Epithelial cell of prostate (primary cell): ENCODE measurements at regions not wholly inside any gene's neighbourhood (a gene's known extent, or its start where the extent isn't known, plus 50 kb on each side); places are given as distances from the start of the nearest gene placed in this dataset.
"Not testable (repeated sequence)": the region's sequence is repeated elsewhere in the genome, so short reads cannot be mapped to it uniquely, and the experiment has no call there.

Experiments
- DNase-seq: peaks from one replicate; pipeline ENCODE4 v3.0.0-alpha.2; 2011; ENCODE audit warnings: low read depth, low spot score
- H3K27ac ChIP-seq: fragments of 450-650 bp; 2 replicates; pipeline ENCODE4 v1.5.1; 2017; ENCODE audit warnings: mild to moderate bottlenecking

DNA sequence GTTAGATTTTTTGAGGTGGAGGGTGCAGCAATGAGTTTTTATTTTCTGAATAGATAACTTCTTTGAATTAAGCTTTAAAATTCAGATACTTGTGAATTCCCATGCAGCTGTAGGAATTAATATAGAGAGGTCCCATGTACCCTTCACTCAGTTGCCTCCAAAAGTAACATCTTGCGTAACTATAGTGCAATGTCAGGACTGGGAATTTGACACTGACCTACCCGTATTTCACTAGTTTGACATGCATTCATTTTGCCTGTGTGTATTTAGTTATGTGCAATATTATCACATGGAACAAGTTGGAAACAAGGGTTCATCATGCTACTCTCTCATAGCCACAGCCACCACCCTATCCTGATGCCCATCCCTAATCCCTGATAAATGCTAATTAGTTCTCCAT lies 147.1 kb upstream of the IGFBP3 start:
- no peak for DNase-seq
- H3K27ac ChIP-seq: no peak overlapping the region

DNA sequence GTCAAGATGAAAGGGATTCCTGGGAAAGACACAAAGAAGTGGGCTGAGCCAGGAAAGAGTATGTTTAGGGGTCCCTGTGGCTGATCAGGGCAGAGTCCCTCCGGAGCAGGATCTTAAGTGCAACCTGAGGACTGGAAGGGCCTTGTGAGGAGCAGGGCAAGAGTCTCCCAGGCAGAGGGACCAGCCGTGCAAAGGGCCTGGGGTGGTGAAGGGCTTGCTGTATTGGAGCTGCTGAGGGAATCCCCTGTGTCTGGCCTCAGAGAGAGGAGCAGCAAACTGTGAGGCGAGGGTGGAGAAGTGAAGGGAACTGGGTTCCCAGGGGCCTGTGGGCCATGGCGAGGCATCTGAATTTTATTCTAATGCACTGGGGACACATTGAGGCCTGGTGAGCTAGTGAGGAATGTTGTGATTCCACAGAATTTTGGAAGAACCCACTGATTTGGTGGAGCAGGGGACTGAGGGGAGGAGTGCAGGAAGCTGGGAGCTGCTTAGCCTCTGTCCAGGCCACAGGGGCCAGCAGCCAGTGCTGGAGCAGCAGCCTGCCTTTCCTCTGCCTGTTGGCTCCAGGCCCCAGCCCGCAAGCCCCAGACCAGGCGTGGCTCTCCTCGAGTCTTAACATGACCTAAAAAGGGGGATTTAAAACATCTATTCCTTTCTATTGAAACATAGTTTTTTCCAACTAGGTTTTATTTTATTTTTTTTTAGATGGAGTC lies 138.4 kb upstream of the IGFBP3 start:
- DNase-seq: no peak
- H3K27ac ChIP-seq: no peak overlapping the region

DNA sequence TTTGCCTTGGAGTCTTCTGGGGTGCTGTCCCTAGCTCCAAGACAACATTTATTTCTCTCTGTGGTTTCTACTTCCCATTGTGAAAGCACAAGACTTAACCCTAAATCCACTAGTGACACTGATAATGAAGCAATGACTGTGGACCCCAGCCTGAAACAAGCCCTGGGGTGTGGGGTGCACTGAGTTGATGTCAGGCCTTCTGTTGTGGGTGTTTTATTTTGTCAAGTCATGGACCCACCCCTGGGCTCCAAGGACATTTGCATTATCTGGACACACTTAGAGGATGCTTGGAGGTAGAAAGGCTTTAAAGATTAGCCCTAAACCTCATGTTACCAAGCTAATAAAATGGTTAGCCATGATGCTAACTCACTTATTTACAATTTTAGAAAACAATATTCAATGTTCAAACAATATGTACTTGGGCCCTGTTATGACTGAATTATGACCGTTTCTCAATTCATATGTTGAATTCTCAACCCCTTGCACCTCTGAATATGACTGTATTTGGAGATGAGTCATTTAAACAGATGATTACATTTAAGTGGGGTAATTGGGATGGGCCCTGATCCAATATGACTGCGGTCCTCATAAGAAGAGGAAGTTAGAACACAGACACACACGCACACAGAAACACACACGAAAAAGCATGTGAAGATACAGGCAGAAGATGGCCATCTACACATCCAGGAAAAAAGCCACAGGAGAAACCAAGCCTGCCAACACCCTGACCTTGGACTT lies 137.2 kb upstream of the IGFBP3 start:
- peak; percentile 5 for DNase-seq
- no peak overlapping the region for H3K27ac ChIP-seq

DNA sequence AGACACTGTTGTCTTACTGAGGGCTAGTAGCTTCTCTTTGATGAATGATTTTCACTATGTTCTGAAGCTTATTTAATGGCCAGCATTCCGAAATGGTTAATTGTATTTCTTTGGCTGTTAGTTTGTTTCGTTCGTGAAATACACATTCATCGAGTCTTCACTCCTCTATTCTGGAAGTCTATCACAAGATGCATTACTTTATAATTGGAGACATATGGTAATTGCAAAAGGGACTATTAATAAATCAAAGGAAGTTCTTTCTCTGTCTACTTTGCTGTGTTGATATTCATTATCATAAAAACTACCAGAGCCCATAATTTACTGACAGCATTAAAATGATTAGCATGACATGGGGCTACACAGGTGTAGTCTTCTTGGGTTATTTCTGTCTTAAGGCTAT lies 133.8 kb upstream of the IGFBP3 start:
- no peak overlapping the region for H3K27ac ChIP-seq
- DNase-seq: no peak

DNA sequence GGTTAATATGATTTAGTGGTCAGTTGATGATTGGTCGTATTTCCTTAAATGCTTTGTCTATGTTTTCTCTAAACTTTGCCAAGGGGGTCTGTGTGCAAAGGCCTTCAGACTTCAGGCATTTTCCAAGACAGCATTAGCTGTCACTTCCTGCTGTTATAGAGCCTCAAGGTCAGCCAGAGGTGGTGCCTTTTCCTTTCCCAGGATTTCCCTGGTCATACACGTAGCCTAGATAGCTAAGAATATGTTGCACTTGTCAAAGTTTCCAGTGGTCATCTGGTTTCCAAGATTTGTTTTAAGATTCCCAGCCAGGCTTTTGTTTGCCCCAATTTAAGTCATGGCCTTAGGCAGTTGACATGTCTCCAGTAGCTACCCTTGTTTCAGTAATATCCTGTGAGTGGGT lies 133.2 kb upstream of the IGFBP3 start:
- H3K27ac ChIP-seq: no peak overlapping the region
- no peak for DNase-seq

DNA sequence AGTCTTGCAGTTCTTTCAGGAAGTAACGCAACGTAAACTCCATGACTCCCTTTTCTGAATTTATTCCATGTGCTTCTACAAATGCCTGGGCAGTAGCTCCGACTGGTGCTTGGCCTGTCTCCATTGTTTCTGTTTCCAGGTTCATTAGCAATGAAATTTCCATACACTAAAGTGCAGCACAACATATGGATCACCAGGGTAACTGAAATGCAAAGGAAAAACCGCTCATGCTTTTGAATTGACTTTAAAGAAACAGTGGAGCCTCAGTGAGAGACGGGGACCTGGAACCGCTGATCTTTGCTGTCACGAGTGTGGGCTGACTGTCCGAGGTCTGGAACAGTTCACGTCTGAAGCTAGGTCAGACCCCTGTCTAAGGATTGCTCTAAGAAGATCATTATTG lies 126.5 kb upstream of the IGFBP3 start:
- DNase-seq: no peak
- no peak overlapping the region for H3K27ac ChIP-seq

DNA sequence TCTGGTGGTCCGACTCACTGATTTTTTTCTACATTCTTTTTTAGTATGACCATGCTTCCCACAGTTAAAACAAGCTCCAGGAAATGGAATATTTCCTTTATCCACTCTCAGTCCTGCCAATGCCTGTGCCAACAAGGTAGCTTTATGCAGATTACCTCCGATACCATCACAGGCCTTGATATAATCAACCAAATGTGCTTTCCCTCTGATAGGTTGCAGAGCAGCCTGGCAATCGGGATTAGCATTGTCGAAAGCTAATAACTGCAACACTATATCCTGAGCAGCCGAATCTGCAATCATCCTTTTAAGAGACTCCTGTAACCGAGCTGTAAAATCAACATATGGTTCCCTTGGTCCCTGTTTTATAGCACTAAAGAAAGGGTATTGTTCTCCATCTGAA lies 122.3 kb upstream of the IGFBP3 start:
- not testable (repeated sequence) for DNase-seq, H3K27ac ChIP-seq

DNA sequence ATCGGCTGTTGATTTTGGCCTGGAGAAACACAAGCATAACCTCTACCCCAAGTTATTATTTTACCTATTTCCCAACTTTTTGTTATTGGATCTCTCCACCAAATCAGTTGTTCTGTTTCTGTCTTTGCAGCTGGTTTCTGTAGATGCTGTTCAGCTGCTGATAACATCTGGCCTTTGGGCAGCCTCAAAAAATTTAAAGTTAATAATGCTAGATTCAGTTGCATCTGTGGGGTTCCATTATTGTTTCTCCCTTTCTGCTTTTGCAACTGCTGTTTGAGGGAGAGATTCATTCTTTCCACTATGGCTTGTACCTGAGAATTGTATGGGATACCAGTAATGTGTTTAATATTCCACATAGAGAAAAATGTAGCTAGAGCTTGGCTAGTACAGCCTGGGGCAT lies 118.7 kb upstream of the IGFBP3 start:
- H3K27ac ChIP-seq, DNase-seq: not testable (repeated sequence)

DNA sequence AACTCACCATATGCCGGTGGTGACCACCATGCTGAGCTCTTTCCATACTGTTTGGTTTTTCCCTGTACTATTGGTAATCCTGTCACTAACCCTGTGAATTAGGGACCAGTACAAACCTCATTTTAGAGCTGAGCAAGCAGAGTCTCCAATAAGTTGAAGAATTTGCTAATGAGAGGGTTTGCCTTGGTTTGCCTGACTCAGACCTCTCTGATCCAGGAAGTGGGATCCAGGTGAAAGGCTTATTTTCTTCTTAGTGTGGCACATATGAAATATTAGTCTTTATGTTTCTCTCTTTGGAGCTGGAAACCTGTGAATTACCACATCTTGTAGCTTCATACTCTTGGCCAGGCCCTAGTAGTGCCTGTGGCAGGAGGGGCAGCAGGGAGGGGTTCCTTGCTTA lies 114.1 kb upstream of the IGFBP3 start:
- H3K27ac ChIP-seq: no peak overlapping the region
- DNase-seq: no peak

DNA sequence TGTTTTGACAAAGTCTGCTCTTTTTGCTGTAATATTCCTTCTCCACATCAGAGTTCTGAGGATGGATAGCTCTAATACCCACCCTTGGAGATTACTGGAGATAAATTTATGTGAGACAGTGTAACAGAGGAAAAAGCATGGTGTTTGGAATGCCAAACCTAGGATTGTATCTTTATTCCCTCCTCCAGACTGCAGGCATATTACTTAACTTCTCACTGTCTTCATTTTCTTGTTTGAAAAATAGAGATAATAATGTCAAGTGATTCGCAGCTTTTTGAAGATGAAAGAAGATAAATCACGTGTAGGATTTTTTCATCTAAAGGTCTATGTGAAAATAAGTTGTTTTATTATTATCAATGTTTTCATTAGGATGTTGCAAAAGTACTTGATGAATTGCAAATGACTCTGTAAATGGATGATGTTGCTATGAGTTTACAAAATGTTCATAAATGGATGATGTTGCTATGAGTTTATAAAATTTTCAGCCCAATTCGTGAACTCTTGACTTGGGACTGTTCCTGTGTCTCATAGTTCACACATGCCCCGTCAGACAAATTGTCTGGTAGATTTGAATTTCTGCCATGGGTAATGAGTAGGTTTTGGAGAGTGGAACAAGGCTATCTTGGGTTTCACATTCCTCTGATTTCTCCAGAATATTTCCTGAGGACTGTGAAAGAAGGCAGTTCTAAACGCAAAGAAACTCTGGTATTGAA lies 113.1 kb upstream of the IGFBP3 start:
- no peak overlapping the region for H3K27ac ChIP-seq

DNA sequence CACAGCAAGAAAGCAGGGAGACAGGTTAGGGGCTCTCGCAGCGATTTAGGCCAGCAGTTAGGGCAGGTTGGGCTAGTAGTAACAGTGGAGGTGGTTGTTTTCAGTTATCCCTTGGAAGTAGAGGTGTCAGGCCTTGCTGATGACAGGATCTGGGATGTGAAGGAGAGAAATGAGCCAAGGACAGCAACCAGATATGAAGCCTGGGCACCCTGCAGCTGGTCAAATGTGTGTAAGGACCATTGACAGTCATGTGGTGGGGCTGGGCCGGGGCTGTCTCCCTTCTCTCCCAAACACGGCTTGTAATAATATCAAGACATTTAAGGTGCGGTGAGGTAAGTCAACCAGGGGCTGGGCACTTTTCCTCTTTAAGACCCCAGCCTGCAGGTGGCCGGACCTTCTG lies 112.5 kb upstream of the IGFBP3 start:
- H3K27ac ChIP-seq: no peak overlapping the region
- no peak for DNase-seq

More for the DNA sequence above, 113.1 kb upstream of the IGFBP3 start:
- DNase-seq: no peak

DNA sequence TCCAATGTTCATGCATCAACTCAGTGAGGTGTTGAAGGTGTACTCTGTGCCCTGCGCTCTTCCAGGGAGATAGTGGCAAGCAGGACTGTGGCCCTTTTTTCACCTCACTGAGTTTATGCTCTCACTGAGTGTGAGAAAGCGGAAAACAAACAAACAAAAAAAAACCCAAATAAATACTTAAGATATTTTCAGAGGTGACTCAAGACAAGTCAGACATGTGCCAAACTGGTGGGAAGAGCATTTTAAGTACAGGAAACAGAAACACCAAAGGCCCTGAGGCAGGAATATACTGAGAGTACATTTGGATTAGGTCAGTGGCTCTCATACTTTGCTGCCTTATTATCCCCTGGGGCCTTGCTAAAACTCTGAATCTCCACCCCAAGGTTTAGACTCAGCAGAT lies 111.9 kb upstream of the IGFBP3 start:
- DNase-seq: peak; percentile 78
- H3K27ac ChIP-seq: no peak overlapping the region

DNA sequence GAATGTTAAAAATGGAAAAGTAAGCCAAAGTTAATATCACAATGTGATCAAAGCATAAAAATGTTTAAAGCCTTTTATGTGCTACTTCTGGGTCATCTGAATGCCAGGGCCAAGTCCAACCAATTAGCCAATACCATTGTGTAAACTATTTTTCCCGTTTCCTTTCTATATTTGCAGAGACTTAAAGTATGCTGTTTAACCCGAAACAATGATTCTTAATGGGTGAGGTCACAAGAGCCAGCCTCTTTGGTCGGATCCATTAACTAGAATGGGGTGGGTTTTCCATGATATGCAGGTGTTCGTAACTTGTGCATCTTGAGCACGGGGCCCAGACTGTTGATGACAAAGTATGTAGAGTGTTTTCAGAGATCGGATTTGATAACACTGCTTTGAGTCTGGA lies 111.3 kb upstream of the IGFBP3 start:
- no peak overlapping the region for H3K27ac ChIP-seq
- DNase-seq: no peak

DNA sequence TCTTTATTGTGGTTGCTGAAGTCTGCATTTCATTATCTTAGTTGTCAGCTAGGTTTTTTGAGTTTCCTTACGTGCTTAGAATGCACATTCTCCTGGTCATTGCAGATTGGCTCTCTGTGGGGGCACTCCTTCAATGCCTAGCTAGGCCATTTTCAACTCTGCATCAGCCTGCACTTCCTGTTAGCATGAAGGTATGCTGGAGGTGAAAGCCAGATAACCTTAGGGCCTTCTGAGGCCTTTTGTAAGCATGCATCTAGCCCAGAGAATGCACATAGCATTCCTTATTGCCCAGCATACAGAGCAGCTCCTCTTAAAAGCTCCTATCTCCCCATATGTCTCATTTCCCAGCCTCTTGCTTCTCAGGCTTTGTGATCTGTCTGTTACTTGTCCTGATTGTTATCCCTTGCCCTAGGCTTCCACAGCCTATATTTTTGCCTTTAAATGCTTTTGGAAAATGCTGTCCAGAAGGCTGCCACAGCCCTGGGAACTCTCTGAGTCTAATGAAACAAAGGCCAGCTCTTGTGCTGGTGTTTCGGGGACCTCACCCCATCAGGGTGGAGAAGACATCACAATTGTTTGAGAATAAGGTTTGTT lies 108.1 kb upstream of the IGFBP3 start:
- H3K27ac ChIP-seq: no peak overlapping the region
- no peak for DNase-seq

DNA sequence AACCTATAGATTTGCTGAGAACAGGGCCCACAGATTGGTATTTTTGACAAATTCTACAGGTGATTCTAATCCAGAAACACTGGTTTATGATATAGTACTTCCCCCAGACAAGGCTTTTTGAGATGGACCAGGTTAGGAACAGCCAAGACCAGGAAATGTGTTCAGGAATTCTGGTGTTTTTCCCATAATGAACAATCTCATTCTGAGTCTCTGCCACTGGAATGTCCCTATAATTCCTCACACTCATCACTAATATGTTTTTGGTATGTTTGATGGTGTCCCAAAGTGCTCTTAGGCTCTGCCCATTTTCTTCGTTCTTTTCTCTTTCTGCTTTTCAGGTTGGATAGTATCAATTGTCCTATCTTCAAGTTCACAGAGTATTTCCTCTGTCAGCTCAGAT lies 107.2 kb upstream of the IGFBP3 start:
- DNase-seq: no peak
- no peak overlapping the region for H3K27ac ChIP-seq

DNA sequence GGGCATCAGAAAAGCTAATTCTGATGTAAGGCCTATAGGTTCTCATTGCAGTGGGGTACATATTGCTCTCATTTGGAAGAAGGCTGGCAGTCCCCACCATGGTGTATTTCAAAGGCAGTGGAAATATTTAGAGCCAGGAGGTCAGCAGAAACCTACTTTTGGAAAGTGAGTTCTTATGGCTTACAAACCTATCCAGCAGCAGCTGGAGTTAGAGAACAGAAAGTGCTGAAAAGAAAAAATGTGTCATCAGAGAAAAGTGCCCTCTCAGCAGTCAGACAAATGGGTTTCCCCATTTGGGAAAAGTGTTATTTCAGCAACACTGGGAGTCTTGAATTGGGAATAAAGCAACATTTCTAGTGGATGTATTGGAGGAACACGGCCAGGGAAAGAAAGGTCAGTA lies 105.7 kb upstream of the IGFBP3 start:
- H3K27ac ChIP-seq: no peak overlapping the region
- DNase-seq: no peak

DNA sequence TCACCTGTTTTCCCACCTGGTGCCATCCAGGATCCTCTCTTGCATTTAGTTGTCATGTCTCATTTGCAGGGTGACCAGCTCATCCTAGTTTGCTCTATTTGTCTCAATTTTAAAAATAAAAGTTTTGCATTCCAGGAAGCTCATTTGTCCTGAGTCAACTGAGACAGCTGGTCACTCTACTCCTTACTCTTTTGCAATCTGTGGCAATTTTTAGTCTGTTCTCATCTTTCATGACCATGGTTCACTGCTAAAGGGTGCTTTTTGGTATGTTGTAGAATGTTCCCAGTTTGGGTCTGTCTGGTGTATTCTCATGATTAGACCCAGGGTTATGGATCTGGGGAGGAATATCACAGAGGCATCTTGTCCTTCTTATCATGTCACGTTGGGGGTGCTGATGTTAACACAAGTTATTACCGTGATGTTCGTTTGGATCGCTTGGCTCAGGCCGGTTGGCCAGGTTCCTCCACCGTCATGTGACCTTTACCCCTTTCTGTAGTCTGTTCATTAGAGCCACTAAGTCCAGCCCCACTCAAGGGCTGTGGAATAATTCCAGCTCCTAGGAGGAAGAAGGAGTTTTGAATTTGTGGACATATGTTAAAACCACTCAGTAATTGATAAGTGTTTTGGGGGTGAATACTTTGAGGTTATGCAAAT lies 103.3 kb upstream of the IGFBP3 start:
- no peak for DNase-seq
- no peak overlapping the region for H3K27ac ChIP-seq

DNA sequence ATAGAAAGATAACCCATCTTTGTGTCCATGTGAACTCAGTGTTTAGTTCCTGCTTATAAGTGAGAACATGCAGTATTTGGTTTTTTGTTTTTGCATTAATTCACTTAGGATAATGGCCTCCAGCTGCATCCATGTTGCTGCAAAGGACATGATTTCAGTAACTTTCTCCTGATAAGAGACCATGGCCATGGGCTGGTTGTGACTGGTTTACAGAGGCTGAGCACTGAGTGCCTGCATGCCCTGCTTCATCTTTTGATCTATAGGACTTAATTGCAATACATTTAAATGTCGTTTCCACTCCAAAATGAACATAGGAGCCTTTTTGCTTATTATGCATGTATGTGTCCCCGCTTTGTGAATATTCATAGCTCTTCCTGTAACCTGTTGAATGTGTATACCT lies 101.3 kb upstream of the IGFBP3 start:
- H3K27ac ChIP-seq: no peak overlapping the region
- DNase-seq: no peak

DNA sequence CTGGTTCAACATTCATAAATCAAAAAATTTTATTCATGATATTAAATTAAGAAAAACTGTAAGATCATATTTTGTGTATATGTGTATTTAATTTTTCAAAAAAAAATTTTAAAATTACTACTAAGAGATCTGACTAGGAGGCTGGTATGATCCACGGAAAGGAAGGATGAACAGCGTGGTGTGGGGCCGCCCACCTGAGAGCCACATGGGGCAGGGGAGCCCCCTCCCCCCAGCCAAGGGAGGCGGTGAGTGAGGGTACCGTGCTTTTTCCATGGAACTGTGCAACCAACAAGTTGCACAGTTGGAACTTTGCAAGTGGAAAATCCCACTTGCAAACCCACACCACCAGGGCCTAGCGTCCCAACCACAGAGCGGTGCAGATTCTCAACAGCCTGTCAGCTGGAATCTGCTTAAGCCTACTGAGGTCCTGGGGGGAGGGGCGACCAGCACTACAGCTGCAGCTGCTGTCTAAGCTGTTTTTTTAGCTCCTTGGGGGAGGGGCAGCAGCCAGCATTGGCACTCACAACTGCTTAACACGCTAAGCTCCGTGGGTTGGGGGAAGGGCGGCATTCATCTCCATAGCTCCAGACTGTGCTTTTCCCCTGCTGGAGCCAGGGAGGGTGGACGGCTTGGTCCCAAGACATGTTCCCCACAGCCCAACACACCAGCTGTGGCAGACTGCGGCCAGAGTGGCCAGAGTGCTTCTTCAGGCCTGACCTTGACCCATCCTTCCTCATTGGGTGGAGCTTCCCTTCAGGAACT lies 94.2 kb upstream of the IGFBP3 start:
- no peak for DNase-seq
- no peak overlapping the region for H3K27ac ChIP-seq

DNA sequence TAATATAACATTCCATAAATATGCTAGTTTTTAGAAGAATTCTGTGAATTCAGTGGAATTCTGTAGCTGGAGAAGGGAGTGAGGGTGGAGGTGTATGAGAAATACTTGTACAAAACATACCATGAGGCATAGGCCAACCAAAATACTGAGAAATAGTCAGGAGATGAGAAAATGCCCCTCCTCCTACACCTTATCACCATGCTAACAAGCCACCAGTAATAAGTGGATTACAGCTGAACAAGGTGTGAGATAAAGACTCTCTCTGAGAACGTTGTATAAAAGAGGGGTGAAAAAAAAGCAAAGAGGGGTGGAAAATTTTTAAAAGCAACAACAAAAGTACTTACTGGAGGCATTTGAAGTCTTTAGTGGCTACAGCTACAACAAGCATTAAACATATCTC lies 90.4 kb upstream of the IGFBP3 start:
- DNase-seq: no peak
- H3K27ac ChIP-seq: no peak overlapping the region
